HG02885 (cell line): ENCODE measurements at regions not wholly inside any gene's neighbourhood (a gene's known extent, or its start where the extent isn't known, plus 50 kb on each side); places are given as distances from the start of the nearest gene placed in this dataset.
"Not testable (repeated sequence)": the region's sequence is repeated elsewhere in the genome, so short reads cannot be mapped to it uniquely, and the experiment has no call there.

Experiments
- ATAC-seq: cut with Tn5 transposase; IDR thresholded peaks from one replicate; pipeline ENCODE4 v1.9.1; 2021; ENCODE audit warnings: mild to moderate bottlenecking; ENCODE audit not compliant: unreplicated experiment, poor library complexity

DNA sequence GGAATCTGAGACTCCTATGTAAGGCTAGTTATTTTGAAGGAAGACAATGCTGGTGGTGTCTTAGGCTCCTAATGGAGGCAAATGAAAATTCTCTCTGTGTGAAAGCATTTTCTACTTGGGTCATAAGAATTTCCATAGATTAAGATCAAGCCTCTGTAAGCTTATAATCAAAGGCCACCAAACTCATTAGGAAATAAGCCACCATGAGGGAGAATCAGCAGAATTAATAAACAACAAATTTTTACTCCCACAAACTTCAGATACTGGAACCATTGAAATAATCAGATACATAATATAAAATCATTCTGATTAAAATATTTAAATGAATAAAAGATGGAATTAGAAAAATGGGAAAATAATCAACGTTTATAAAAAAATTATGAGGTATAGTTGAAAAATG, 178.7 kb downstream of the NPIPA8 start:
- not testable (repeated sequence) for ATAC-seq

DNA sequence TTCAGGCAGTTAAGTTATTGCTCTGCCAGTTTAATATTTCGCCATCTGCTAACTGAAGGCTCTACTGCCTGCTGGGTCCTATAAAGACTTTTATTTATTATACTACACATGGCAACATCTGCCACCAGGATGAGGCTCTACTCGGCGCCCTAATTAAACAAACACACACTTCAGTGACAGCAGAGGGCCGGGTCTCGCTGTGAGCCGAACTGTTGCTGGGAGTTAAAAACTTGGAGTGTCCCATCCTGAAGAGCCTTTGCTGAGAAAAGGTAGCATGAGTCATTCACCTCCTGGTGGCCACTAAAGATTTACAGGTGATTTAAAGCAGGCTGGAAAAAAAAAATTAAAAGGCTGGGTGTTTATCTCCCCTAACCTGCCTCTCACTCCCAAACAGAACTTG, 183.7 kb downstream of the NPIPA8 start:
- ATAC-seq: not testable (repeated sequence)

DNA sequence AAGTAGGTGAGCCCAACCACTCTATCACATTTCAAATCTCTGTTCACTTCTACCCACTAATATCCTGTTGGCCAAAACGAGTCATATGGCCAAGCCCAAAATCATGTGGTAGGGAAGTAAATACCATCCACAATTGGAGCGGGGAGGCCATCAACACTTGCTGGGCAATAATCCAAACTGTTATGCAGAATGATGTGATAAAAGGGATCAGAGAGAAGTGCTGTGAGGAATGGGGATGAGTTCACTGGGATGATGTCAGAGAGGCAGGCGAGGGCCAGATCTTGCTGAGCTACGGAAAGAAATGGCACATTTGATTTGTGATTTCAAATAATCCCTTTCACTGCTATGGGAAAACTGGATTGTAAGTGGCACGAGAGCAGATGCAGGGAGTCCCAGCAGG, 188.4 kb downstream of the NPIPA8 start:
- not testable (repeated sequence) for ATAC-seq

DNA sequence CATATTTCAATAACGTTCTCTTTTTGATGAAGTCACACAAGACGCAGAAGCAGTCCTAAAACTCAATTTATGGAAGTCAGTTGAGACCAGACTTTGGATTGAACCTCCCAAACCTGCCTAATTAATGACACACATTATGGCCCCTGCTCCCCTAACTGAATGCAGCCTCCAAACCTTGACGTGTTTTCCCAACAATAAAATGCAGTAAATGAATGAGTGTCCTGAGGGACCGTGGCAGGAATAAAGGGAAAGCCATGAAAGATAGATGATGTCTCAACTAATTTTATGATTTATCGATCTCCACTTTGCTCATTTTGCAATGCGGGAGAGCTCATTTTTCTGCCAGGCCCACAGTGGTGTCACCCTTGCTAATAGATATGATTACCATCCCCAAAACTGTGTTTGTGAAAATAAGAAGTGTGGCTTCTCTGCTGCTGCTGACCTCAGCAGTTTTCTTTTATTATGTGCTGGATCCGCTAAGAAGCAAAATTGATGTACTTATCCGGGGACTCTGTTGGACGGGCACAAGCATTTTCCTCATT, 189.9 kb downstream of the NPIPA8 start:
- not testable (repeated sequence) for ATAC-seq

DNA sequence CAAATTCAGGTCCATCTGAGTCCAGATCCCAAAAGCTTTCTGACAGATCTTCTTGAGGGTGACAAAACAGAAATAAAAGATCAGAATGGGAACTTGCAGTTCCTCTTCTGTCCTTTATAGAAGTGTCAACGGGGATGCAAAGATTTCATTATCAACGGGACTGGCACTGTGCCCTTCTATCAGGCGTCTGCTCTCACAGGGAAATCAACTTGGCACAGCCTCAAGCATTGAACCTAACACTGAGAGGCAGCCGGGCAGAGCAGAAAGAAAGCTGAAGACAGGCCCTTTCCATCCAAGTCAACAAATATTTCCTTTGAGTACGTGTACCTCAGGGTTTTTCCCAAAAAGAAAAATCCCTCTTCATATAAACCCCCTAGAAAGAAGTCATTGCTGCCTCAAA, 194.5 kb downstream of the NPIPA8 start:
- ATAC-seq: not testable (repeated sequence)

DNA sequence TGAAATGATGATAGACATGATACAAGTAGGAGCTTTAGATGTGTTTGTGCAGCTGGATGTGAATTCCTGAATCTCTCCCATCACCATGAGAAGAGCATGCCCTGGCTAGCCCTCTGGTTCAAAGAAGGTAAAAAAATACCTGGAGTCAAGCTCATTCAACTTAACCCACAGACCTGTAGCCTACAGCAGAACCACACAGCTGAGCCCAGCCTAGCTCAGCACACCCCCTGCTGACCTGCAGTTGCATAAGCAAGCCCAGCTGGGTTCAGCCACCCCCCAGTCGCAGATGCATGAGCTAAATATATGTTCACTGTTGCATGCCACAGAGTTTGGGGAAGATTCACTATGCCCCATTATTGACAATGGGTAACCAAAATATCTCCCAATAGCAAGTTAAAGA, 200.2 kb downstream of the NPIPA8 start:
- ATAC-seq: not testable (repeated sequence)

DNA sequence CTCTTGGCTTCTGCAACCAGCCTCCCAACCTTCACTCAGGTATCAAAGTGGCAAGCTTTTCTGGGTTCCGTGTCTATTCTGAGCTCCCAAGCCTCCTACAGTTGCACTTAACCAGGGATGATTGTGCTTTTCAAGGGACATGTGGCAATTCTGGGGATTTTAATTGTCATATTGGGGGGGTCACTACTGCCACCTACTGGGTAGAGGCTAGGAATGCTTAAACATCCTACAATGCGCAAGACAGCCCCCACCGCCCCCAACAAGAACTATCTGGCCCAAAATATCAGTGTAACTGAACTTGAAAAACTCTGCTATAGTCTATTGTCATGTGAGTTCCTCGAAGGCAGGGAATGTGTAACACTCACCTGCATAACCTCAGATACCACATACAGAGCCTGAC, 201.5 kb downstream of the NPIPA8 start:
- ATAC-seq: not testable (repeated sequence)

DNA sequence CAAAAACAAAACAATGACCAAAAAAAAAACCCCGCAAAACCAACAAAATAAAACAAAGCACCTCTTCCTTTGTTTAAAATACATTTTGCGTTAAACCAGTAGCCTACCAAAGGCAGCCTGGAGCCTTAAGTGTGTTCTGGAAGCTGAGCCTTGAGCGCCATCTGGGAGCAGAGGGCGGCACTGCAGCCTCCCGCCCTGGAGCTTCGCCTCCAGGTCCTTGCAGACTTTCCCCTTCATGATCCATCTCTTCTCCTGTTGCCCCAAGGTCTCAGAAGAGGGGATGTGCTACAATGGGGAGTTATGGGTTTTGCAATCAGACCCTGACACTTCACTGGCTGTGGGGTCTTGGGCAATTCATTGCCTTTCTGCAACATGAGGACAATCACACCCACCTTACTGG, 204.9 kb downstream of the NPIPA8 start:
- not testable (repeated sequence) for ATAC-seq

DNA sequence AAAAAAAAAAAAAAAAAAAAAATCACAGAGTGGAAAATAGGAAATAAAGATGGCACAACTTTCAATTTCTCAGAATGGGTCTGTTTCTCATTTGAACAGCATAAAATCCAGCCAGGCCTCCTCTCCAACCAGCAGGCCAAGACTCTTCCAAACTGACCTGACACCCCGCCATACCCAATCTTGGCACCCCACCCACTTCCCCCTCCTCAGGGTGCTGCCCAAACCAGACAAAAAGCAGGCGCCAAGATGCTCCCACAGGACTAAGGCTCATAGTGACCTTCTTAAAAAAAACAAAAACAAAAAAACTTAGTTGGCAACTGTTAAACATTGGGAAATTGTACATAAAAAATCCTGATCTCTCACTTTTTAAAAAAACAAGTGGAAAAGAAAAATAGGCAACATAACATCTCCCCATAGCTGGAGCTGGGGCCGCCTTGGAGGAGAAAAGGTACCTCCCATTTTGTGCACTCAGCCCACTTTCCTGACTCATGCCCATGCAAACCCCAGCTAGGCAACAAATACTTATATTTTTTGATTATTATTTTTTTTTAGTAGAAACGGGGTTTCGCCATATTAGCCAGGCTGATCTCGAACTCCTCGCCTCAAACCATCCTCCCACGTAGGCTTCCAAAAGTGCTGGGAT, 205.9 kb downstream of the NPIPA8 start:
- ATAC-seq: not testable (repeated sequence)

DNA sequence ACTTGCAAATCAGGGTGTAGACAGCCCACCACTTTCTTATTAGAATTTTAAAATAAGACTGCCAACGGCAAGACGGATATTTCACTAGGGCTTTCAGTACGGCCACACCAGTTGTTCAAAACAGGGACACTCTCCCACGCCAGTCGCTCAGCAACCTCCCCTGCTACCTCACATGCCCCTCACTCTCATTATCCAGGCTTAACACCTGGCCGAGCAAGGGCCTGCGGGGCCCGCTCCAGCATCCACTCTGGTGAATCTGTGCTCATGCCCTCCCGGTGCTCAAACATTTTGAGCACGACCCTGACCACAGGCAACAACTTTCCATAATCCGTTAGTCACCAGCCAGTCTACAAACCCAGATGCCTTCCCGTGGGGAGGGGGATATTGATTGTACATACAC, 209.5 kb downstream of the NPIPA8 start:
- ATAC-seq: not testable (repeated sequence)

DNA sequence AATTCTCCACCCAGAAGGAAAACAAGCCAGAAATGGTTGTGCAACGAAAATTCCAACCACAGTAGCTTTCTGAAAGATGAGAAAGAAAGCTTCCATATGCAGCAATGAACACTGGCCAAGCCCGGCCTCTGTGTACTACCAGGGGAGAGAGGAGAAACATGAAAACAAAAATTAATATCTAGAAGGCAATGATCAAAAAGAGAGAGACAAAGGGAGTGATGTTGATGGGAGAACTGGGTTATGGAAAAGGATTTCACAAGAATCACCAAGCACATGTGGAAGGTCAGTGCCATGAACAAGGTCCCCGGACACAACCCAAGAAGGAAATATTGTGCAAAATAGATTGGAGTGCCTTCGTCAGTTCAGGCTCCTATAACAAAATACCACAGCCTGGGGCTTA, 217.4 kb downstream of the NPIPA8 start:
- not testable (repeated sequence) for ATAC-seq

DNA sequence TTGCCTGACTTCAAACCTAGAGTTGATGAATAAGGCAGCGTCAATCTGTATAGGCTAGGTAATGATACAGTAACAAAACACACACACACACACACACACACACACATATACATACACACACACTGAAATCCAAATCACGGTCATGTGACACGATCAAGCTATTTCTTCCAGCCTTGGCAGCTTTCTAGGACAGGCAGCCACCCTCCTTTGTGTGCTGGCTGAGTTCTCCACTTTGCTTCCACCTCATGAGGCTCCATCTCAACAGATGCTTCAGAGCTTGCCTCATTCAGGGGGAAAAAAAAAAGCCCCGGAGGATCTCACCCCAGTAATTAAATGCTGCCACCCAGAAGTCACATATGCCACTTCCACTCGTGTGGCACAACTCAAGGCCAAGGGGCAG, 217.9 kb downstream of the NPIPA8 start:
- not testable (repeated sequence) for ATAC-seq

DNA sequence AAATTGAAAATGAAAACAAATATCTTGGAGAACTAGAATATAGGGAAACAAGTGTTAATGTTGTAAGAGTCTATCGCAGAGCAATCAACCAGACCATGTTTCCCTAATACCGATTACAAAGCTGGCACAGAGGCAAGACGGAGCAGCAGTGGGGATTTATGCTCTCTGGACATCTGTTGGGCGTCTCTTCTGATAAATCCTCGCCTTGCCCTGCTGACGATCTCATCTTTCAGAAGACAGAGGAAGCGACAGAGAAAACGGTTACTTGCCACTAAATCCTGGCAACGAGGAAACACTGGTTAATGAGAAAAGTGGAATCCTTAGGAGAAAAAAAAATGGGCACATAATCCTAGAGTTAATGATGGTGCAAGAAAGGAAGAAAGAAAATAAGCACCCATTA, 218.5 kb downstream of the NPIPA8 start:
- ATAC-seq: not testable (repeated sequence)

DNA sequence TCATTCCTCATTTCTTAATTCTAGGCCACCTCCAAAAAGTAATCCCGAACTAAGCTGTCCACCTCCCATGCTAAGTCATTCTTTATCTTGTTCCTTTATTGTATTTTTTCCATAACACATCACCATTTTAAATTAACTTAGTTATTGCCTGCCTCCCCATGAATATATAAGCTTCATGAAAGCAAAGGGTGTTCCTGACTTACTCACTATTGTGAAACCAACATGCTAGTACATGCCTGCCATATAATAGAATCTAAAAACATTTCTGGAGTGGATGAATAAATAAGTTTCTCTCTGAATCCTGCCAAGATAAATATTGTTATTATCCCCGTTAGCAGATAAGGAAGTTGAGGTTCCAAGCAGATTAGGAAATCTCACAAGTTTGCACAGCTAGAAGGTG, 232.1 kb downstream of the NPIPA8 start:
- not testable (repeated sequence) for ATAC-seq

DNA sequence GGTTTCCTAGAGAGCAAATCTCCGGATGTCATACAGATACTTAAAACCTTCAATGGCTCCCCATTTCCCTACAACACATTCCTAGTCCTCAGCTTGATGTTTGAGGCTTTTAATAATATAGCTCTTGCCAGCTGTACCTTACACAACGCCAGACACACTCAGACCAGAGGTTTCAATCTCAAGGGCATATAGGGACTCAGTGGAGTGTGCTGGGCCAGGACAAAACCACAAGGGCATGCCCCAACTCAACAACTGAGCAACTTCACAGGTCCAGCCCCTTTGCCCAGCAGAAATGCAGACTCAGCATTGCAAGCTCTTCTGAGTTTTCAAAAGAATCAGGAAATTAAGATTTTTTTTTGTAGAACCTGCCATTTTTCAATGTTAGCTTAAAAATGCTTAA, 235.5 kb downstream of the NPIPA8 start:
- ATAC-seq: not testable (repeated sequence)

DNA sequence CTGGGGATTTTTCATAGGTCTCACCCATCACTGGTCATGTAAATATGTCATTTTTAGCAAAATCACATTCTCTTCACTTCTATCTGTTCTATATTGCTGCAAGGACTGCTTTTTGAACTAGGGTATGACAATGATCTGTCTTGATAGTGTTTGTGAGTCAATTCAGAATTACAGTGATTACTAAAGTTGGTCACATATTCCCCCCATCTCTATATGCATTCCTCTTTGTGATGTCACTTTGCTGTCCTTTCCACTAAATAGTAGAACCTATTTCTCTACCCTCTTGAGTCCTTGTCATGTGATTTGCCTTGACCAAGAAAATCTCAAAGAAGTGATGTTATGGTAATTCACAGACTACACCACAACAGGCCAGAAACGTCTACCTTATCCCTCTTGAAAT, 243.9 kb downstream of the NPIPA8 start:
- ATAC-seq: not testable (repeated sequence)

DNA sequence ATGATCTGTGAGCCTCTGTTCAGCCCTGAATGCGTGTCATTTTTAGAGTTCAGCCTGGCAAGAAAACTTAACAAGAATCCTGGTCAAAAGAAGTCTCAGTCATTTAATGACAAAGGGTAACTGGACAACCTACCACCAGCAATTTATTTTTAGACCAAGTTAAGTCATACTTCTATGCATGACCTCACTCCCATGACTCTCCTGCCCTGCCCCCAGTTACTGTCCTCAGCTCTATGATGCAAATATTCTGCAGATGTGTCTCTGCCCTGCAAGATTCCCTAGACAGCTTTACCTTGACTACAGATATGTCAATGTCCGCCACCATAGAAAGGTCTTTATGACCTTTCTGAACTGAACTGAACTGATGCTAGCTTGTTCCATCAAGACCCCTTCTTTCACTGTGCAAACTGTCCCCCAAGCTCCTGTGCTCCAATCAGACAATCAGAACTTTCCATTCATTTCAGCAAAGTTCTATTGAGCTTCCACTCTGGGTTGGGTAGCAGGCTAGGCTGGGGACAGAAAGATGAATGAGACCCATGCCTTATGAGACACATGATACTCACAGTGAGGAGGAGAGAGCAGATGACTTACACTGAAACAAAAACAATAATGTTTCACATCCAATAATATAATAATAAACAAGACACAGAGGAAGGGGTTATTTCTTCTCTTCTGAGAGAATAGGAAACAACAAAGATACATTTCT, 255.7 kb downstream of the NPIPA8 start:
- not testable (repeated sequence) for ATAC-seq

DNA sequence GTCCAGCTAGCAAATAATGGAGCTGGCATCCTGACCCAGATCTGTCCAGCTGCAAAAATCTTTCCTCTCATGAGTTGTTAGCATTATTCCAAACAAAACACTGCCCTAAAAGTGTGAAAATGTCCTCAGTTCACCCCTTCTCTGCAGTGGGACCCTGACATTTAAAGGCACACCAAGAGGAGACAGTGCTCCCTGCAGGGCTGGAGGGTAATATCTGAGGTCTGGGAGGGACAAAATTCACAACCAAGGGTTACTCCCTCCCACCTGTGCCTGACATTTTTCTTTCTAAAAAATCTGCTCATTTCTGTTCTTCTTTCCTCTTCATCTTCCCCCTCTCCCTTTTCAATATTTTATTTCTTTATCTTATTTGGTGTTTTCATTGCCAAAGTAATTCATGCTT, 258.6 kb downstream of the NPIPA8 start:
- ATAC-seq: not testable (repeated sequence)

DNA sequence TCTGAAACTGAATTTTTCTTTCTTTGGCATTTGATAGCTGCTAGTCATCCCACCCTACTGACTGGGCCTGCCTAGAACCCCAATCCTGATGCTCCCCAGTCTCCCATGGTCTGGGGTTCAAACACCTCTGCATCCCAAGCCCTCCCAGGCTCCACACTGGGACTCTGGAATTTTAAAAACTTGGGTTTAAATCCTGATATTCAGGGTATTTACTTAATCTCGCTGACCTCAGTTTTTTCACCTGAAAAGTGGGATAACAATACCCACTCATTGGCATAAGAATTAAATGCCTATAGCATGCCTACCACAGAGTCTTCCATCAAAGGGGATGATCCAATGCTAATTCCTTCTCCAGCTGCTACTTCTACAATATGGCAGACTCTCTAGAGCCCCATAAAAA, 264.4 kb downstream of the NPIPA8 start:
- no peak for ATAC-seq

DNA sequence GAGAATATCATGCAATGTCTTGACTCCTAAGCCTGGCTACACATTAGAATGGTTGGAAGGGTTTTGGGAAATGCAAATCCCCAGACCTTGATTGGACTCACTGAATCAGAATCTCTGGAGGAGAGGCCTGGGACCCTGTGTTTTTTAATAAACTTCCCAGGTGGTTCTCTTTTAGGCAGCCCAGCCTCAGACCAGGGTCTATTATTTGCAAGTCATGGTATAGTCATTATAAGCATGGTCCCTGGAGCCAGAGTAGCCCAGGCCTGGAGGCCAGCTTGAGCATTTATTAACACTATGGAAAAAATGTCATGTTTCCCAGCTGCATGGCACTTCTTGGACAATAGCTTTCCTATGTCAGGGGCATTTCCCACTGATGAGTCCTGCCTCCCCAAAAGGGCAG, 266.9 kb downstream of the NPIPA8 start:
- no peak for ATAC-seq

DNA sequence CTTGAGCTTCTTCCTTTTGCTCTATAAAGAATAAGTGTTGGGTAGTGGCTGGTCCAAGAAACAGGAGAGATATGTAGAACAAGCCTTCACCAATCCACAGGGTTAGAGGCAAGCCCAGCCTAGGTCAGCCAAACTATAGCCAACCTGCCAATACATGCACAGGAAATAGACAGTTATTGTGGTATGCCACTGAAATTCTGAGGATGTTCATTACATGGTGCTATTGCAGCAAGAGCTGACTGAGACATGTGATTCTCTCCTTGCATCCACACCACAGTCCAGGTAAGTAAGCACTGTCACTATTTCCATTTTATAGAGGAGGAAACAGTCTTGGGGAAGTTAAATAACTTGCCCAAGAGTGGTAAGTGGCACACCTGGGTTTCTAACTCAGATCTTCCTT, 268.1 kb downstream of the NPIPA8 start:
- no peak for ATAC-seq

DNA sequence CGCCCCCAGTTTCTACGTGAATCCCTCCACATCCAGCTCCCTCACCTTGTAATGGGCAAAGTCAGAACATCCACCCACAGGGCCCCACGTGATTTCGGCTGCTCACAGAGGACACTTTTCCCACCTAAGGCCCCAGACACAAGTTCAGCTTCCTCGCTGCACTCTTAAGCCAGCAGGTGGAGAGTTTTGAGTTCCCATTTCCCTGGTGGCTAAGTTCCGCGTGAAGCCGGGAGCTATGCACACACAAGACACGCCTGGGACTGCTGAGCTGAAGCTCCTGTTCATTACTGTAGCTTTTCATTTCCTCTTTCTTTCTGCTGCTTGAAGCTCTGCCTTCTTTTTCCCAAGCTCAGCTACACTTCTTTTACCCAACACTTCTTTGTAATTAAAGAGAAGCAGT, 273.8 kb downstream of the NPIPA8 start:
- ATAC-seq: no peak
